Activated CD8-positive, alpha-beta memory T cell treated with anti-CD3 and anti-CD28 coated beads for 48 hours (primary cell): ENCODE measurements at regions not wholly inside any gene's neighbourhood (a gene's known extent, or its start where the extent isn't known, plus 50 kb on each side); places are given as distances from the start of the nearest gene placed in this dataset.
"Not testable (repeated sequence)": the region's sequence is repeated elsewhere in the genome, so short reads cannot be mapped to it uniquely, and the experiment has no call there.

Experiments used
- DNase-seq, 3 experiments: peaks; one replicate each; pipeline ENCODE4 v3.0.0-alpha.2; 2020; ENCODE audit warnings: low read depth in 2 of 3, low spot score in 2 of 3

DNA sequence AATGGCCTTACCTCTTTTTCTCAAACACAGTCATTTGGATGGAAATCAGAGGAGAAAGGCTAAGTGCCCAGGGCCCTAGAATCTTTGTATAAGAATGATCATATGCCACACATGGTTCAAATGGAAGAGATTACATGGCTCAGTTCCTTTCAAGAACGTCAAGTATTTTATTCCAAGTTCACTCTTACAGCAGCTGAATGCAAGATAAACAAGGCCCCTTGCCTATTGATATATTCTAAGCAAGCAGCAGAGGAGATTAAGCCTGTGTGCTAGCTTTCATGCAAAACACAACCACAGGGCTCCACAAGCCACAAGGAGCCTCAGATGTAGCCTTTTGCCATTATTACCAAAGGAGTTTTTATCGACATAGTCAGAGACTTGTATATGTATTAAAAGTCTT is 55.3 kb upstream of the SLCO6A1 start:
- DNase-seq: no peak

GRCh38 chr5:102554728-102555127 is 55.9 kb upstream of the SLCO6A1 start:
- no peak for DNase-seq

DNA sequence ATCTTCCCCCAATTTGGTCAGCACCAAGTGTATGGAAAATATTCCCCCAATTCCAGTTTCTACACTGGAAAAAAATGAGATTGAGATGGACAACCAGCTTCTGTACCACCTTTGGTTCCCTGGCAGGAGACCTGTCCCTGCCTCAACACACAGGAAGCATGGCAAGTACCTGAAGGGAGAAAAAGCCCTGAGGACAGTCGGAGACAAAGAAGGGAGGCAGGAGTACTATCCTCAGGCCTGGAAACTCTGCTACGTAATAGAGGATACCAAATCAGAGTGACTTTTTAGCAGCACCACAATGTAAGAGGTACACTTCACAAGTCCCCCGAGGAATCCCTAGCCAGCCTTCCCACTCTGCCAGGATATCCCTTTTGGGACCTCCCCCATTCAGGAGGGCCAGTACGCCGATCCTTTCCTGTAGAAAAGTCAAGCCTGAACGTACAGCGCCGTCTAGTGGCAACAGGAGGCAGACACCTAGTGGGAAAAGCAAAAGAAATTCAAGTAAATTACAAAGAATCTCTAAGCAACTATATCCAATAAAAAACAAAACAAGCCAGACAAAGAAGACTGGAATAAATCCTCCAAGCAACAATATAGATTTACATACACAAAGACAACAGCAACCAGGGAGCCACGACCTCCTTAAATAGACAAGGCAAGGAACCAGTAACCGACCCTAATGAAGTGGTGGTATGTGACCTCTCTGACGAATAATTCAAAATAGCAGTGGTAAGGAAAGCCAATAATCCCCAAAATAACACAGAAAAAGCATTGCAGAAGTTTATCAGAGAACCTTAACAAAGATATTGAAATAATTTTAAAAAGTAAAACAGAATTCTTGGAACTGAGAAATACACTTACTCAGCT is 63.3 kb upstream of the SLCO6A1 start:
- DNase-seq: no peak

- no peak for DNase-seq
Observed at GRCh38 chr5:102570747-102571146, 71.9 kb upstream of the SLCO6A1 start.

GRCh38 chr5:102578362-102578761 is 79.6 kb upstream of the SLCO6A1 start:
- no peak for DNase-seq

DNA sequence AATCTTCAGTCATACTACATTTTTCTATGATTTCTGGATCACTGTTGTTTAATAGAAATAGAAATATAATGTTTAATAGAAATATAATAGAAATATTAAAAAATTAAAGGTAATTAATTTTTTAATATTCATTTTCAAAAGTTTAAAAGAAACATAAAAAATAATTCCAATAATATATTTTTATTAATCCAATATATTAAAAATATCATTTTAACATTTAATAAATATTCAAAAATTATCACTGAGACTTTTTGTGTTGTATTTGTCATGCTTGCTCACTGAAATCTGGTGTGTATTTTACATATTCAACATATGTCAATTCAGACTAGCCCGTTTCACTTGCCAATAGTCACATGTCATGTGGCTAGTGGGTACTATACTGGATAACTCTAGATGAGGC is 80.6 kb upstream of the SLCO6A1 start:
- DNase-seq: no peak

GRCh38 chr5:102581011-102581410 is 82.2 kb upstream of the SLCO6A1 start:
- DNase-seq: no peak

- DNase-seq: no peak
Observed at GRCh38 chr5:102582696-102583095, 83.9 kb upstream of the SLCO6A1 start.

GRCh38 chr5:102583276-102584124 is 84.7 kb upstream of the SLCO6A1 start:
- no peak for DNase-seq

- DNase-seq: no peak
Observed at GRCh38 chr5:102589661-102590060, 90.9 kb upstream of the SLCO6A1 start.

GRCh38 chr5:102590467-102590866 is 91.7 kb upstream of the SLCO6A1 start:
- no peak for DNase-seq

GRCh38 chr5:102591650-102592049 is 92.8 kb upstream of the SLCO6A1 start:
- no peak for DNase-seq

DNA sequence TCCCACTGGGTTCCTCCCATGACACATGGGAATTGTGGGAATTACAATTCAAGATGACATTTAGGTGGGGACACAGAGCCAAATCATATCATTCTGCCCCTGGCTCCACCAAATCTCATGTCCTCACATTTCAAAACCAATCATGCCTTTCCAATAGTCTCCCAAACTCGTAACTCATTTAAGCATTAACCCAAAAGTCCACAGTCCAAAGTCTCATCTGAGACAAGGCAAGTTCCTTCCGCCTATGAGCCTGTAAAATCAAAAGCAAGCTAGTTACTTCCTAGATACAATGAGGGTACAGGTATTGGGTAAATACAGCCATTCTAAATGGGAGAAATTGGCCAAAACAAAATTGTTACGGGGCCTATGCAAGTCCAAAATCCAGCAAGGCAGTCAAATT is 93.8 kb upstream of the SLCO6A1 start:
- not testable (repeated sequence) for DNase-seq

DNA sequence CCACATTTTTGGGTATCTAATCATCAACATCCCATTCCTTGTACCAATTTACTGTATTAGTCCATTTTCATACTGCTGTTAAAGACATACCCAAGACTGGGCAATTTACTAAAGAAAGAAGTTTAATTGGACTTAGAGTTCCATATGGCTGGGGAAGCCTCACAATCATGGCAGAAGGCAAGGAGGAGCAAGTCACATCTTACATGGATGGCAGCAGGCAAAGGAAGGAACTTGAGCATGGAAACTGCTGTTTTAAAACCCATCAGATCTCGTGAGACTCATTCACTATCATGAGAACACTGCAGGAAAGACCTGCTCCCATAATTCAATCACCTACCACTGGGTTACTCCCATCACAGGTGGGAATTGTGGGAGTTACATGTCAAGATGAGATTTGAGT is 95.4 kb upstream of the SLCO6A1 start:
- no peak for DNase-seq

DNA sequence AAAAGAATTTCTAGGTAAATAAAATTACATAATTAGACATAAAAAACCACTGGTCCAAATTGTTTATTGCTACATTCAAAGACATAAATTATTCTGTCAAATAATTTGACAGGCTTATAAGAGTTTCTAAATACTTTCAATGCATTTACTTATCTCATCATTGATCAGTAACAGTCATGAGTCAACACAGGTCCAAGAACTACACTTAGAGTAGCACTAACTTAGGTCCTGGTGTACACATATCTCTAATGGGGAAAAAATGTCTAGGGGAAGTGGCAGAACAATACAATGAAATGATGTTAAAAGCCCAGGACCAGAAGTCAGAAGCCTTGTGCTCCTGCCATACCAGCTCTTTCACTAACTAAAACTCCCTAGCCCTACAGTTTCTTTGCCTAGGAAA is 96.5 kb upstream of the SLCO6A1 start:
- no peak for DNase-seq

GRCh38 chr5:102596113-102596512 is 97.3 kb upstream of the SLCO6A1 start:
- no peak for DNase-seq

GRCh38 chr5:102596951-102597350 is 98.2 kb upstream of the SLCO6A1 start:
- DNase-seq: no peak

GRCh38 chr5:102599289-102599688 is 100.5 kb upstream of the SLCO6A1 start:
- no peak for DNase-seq

DNA sequence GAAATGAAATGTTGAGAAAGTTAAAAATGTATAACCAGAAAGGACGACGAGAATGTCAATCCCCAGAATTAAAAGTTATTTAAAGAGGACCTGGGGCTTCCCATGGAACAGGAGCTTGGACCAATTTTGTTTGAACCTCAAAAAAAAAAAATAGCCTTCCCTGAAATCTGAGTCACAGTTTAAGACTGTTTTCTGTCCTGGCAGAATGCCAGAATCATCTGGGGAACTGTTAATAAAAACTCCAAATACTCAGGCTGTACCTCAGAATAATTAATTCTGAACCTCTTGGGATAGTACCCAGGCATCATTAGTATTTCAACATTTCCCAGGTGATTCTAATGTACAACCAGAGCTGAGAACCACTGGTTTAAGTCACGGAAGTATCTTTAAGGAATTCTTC is 102.2 kb upstream of the SLCO6A1 start:
- no peak for DNase-seq

GRCh38 chr5:102603670-102604069 is 104.9 kb upstream of the SLCO6A1 start:
- DNase-seq: no peak

- DNase-seq: no peak
Observed at GRCh38 chr5:102608414-102608813, 109.6 kb upstream of the SLCO6A1 start.

- DNase-seq: no peak
Observed at GRCh38 chr5:102611312-102611711, 112.5 kb upstream of the SLCO6A1 start.
